ENCODE measurements at regions not wholly inside any gene's neighbourhood (a gene's known extent, or its start where the extent isn't known, plus 50 kb on each side); places are given as distances from the start of the nearest gene placed in this dataset.

DNA sequence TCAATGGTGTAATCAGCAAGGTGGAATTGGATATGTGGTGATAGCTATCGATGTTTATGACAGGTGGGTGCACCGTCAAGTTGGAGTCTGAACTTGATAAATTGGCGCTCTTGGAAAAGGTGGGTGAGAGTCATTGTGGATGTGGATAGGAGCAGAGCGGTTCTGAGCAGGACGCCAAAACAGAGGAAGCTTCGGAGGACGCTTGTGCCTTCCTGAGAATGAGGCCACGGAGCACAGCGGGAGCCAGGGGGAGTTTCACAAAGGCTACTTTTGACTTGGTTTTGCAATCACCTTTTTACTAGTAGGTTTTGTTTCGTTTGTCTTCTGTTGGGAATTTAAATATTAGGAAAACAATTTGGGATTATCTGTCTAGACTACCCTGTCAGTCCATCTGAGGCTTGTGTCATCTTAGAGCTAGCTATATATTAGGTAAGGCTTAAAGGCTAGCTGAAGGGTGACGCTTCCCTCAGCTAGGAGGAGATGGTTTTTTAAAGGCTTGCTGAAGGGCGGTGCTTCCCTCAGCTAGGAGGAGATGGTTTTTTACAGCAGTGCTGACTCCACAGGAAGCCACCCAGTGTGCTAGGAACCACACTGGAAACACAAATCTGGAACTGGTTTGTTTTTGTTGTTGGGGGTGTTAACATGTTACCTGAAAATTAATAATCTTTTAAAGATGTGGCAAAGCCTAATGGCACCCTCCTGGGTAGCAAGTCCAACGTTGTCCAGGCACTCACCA lies 142.4 kb upstream of the IRX4 start:
- H3K4me2 ChIP-seq (ENCODE audit: low read length): no peak overlapping the region
- TF ChIP-seq CTCF (IDR thresholded peaks at IDR 0.05; ENCODE audit: low read depth, low read length, poor library complexity, severe bottlenecking) (no peak), EZH2phosphoT487 (IDR thresholded peaks at IDR 0.05; ENCODE audit: borderline replicate concordance, low read length) (no peak)
- no peaks in the 10 kb centered on the region for H3K79me2 ChIP-seq (ENCODE audit: control insufficient read depth, low read length)
- no peaks in the 10 kb centered on the region for H3K9me2 ChIP-seq (replicated peaks; ENCODE audit: control insufficient read depth, low read length)
- H3K9me3 ChIP-seq (ENCODE audit: control insufficient read depth, insufficient read depth, low read length): no peaks in the 10 kb centered on the region
- H3K27ac ChIP-seq (ENCODE audit: low read depth, low read length): no peak overlapping the region
- peaks cover 3% of the 10 kb centered on the region; the same call in 1 of the 2 replicates for H3K27me3 ChIP-seq (ENCODE audit: control insufficient read depth, low read length)
- no peaks in the 10 kb centered on the region for H3K4me1 ChIP-seq (ENCODE audit: control insufficient read depth, low read length)
- no peaks in the 10 kb centered on the region for H3F3A ChIP-seq (ENCODE audit: control insufficient read depth, insufficient read depth)
- H4K20me1 ChIP-seq (ENCODE audit: control insufficient read depth, insufficient read depth, low read depth, low read length): no peaks in the 10 kb centered on the region
- H3K36me3 ChIP-seq (ENCODE audit: control insufficient read depth, low read length): no peaks in the 10 kb centered on the region
- no peak overlapping the region for H3K4me3 ChIP-seq (ENCODE audit: low read length)

DNA sequence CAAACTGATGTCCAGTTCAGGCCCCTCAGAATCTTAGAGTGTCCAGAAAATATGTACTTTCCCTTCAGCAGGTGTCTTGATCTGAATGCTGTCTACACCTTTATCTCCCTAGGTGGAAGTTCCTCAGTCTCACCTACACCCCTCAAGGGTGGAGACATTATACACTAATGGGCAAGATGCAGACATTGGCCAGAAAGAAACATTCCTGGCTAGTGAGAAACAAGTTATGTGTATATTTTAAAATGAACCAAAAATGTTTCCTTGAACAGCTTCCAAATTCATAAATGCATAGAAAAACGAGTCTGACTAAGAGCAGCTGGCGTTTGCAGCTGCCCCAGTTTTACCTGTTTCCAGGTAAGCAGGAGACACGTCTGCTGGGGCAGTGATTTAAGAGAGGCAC lies 140.5 kb upstream of the IRX4 start:
- TF ChIP-seq EZH2phosphoT487 (IDR thresholded peaks at IDR 0.05; ENCODE audit: borderline replicate concordance, low read length) (no peak), CTCF (IDR thresholded peaks at IDR 0.05; ENCODE audit: low read depth, low read length, poor library complexity, severe bottlenecking) (no peak)
- no peak overlapping the region for H3K4me3 ChIP-seq (ENCODE audit: low read length)
- H3K27ac ChIP-seq (ENCODE audit: low read depth, low read length): no peak overlapping the region
- H3F3A ChIP-seq (ENCODE audit: control insufficient read depth, insufficient read depth): no peaks in the 10 kb centered on the region
- H3K4me1 ChIP-seq (ENCODE audit: control insufficient read depth, low read length): no peaks in the 10 kb centered on the region
- no peaks in the 10 kb centered on the region for H4K20me1 ChIP-seq (ENCODE audit: control insufficient read depth, insufficient read depth, low read depth, low read length)
- H3K9me2 ChIP-seq (replicated peaks; ENCODE audit: control insufficient read depth, low read length): no peaks in the 10 kb centered on the region
- H3K27me3 ChIP-seq (ENCODE audit: control insufficient read depth, low read length): peaks cover 3% of the 10 kb centered on the region; the same call in 1 of the 2 replicates
- H3K36me3 ChIP-seq (ENCODE audit: control insufficient read depth, low read length): no peaks in the 10 kb centered on the region
- no peaks in the 10 kb centered on the region for H3K79me2 ChIP-seq (ENCODE audit: control insufficient read depth, low read length)
- H3K9me3 ChIP-seq (ENCODE audit: control insufficient read depth, insufficient read depth, low read length): no peaks in the 10 kb centered on the region
- H3K4me2 ChIP-seq (ENCODE audit: low read length): no peak overlapping the region

DNA sequence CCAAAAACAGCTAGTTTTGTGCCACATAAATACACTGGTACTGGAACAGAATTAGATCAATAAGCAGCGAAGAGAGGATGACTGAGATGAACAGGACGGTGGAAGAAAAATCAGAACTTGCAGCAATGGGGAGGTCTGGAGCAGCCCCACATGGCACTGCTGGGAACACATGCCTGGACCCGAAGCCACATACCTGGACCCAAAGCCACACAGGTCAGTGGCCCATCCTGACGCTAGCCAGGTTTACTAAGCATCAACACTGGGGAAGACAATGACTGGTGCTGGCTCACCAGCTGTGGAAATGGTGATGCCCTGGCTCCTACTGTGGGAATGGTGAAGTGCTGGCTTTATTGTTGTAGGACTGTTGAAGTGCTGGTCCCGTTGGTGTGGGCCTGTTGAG lies 139.7 kb upstream of the IRX4 start:
- Histone ChIP-seq H3K4me2 (ENCODE audit: low read length) (no peak overlapping the region), H3K9me2 (replicated peaks; ENCODE audit: control insufficient read depth, low read length) (no peaks in the 10 kb centered on the region), H3K27me3 (ENCODE audit: control insufficient read depth, low read length) (peaks cover 3% of the 10 kb centered on the region; the same call in 1 of the 2 replicates)

More for the DNA sequence above, 139.7 kb upstream of the IRX4 start:
- H3K79me2 ChIP-seq (ENCODE audit: control insufficient read depth, low read length): no peaks in the 10 kb centered on the region
- H3F3A ChIP-seq (ENCODE audit: control insufficient read depth, insufficient read depth): no peaks in the 10 kb centered on the region
- no peaks in the 10 kb centered on the region for H3K36me3 ChIP-seq (ENCODE audit: control insufficient read depth, low read length)
- no peaks in the 10 kb centered on the region for H4K20me1 ChIP-seq (ENCODE audit: control insufficient read depth, insufficient read depth, low read depth, low read length)
- no peak overlapping the region for H3K27ac ChIP-seq (ENCODE audit: low read depth, low read length)
- H3K4me3 ChIP-seq (ENCODE audit: low read length): no peak overlapping the region
- H3K9me3 ChIP-seq (ENCODE audit: control insufficient read depth, insufficient read depth, low read length): no peaks in the 10 kb centered on the region
- no peak for TF ChIP-seq CTCF (IDR thresholded peaks at IDR 0.05; ENCODE audit: low read depth, low read length, poor library complexity, severe bottlenecking)
- TF ChIP-seq EZH2phosphoT487 (IDR thresholded peaks at IDR 0.05; ENCODE audit: borderline replicate concordance, low read length): no peak
- no peaks in the 10 kb centered on the region for H3K4me1 ChIP-seq (ENCODE audit: control insufficient read depth, low read length)

Measured in DOHH2 (cell line).